RPMI7951 (cell line): ENCODE measurements at regions not wholly inside any gene's neighbourhood (a gene's known extent, or its start where the extent isn't known, plus 50 kb on each side); places are given as distances from the start of the nearest gene placed in this dataset.

Experiments used
- DNase-seq: peaks from one replicate; pipeline ENCODE4 v3.0.0-alpha.2; 2012; ENCODE audit warnings: low read depth

GRCh38 chr11:13104619-13105236, 95.6 kb downstream of the RASSF10 start:
- DNase-seq = no peak

- DNase-seq = no peak
Measured at GRCh38 chr11:13105237-13105844, 96.2 kb downstream of the RASSF10 start.

- no peak for DNase-seq
Measured at GRCh38 chr11:13107544-13108044, 98.5 kb downstream of the RASSF10 start.

GRCh38 chr11:13108416-13108815, 99.3 kb downstream of the RASSF10 start:
- DNase-seq = no peak

GRCh38 chr11:13109616-13110015, 100.5 kb downstream of the RASSF10 start:
- peak; percentile 29 for DNase-seq

GRCh38 chr11:13110145-13110544, 101.0 kb downstream of the RASSF10 start:
- DNase-seq = no peak

- DNase-seq = peak; percentile 85
Measured at GRCh38 chr11:13110929-13111812, 102.1 kb downstream of the RASSF10 start.

- DNase-seq = no peak
Measured at GRCh38 chr11:13111813-13112130, 102.7 kb downstream of the RASSF10 start.

- DNase-seq = no peak
Measured at GRCh38 chr11:13114566-13115379, 105.7 kb downstream of the RASSF10 start.

GRCh38 chr11:13115380-13115675, 106.2 kb downstream of the RASSF10 start:
- DNase-seq = no peak

GRCh38 chr11:13116491-13116890, 107.4 kb downstream of the RASSF10 start:
- peak; percentile 56 for DNase-seq

- no peak for DNase-seq
Measured at GRCh38 chr11:13117344-13117743, 108.2 kb downstream of the RASSF10 start.

GRCh38 chr11:13118194-13118593, 109.1 kb downstream of the RASSF10 start:
- DNase-seq = peak; percentile 100

GRCh38 chr11:13118650-13119049, 109.5 kb downstream of the RASSF10 start:
- no peak for DNase-seq

- DNase-seq = peak; percentile 27
Measured at GRCh38 chr11:13119361-13119760, 110.2 kb downstream of the RASSF10 start.

GRCh38 chr11:13119941-13120520, 110.9 kb downstream of the RASSF10 start:
- DNase-seq = no peak

GRCh38 chr11:13120691-13121090, 111.6 kb downstream of the RASSF10 start:
- DNase-seq = peak; percentile 63

- peak; percentile 99 for DNase-seq
Measured at GRCh38 chr11:13126430-13126829, 117.3 kb downstream of the RASSF10 start.

- DNase-seq = no peak
Measured at GRCh38 chr11:13127161-13127560, 118.0 kb downstream of the RASSF10 start.

GRCh38 chr11:13128354-13128753, 119.2 kb downstream of the RASSF10 start:
- no peak for DNase-seq

GRCh38 chr11:13134066-13134465, 125.0 kb downstream of the RASSF10 start:
- DNase-seq = no peak

- no peak for DNase-seq
Measured at GRCh38 chr11:13134886-13135285, 125.8 kb downstream of the RASSF10 start.
